MM.1S (cell line): ENCODE measurements at regions not wholly inside any gene's neighbourhood (a gene's known extent, or its start where the extent isn't known, plus 50 kb on each side); places are given as distances from the start of the nearest gene placed in this dataset.
A peak's percentile ranks its signal among the peaks of the same experiment; 100 is the strongest.

ENCODE experiments used
- DNase-seq: peaks from one replicate; pipeline ENCODE4 v3.0.0-alpha.2; 2015
- H2AFZ ChIP-seq: fragments of 300-600 bp; sonication (generic); 2 replicates; pipeline ENCODE4 v1.6.0; 2016; ENCODE audit warnings: antibody characterized with exemption, low read length
- H3F3A ChIP-seq: fragments of 300-600 bp; sonication (generic); 2 replicates; pipeline ENCODE4 v1.6.1; 2016; ENCODE audit warnings: mild to moderate bottlenecking, antibody characterized with exemption, low read length, moderate library complexity, mixed read lengths; ENCODE audit not compliant: insufficient read depth
- H3K27ac ChIP-seq: fragments of 300-600 bp; sonication (generic); 2 replicates; pipeline ENCODE4 v1.5.1; 2016; ENCODE audit warnings: mild to moderate bottlenecking, low read length
- H3K27me3 ChIP-seq: fragments of 300-600 bp; sonication (generic); replicated peaks from 2 replicates; pipeline ENCODE4 v1.6.0; 2016; ENCODE audit warnings: low read length; ENCODE audit not compliant: insufficient read depth
- H3K36me3 ChIP-seq: fragments of 300-600 bp; sonication (generic); replicated peaks from 2 replicates; pipeline ENCODE4 v1.6.1; 2016; ENCODE audit warnings: mild to moderate bottlenecking, low read length, mixed read lengths; ENCODE audit not compliant: insufficient read depth
- H3K4me1 ChIP-seq: fragments of 300-600 bp; sonication (generic); 2 replicates; pipeline ENCODE4 v1.6.1; 2016; ENCODE audit warnings: low read length, mixed read lengths
- H3K4me2 ChIP-seq: fragments of 300-600 bp; sonication (generic); 2 replicates; pipeline ENCODE4 v1.6.0; 2016; ENCODE audit warnings: low read depth, low read length
- H3K4me3 ChIP-seq: fragments of 300-600 bp; sonication (generic); 2 replicates; pipeline ENCODE4 v1.5.1; 2016; ENCODE audit warnings: low read length, mixed read lengths
- H3K79me2 ChIP-seq: fragments of 300-600 bp; sonication (generic); 2 replicates; pipeline ENCODE4 v1.6.1; 2016; ENCODE audit warnings: mixed run types, low read length, mixed read lengths
- H3K9ac ChIP-seq: fragments of 300-600 bp; sonication (generic); 2 replicates; pipeline ENCODE4 v1.6.1; 2016; ENCODE audit warnings: low read length, mixed read lengths
- H3K9me2 ChIP-seq: fragments of 300-600 bp; sonication (generic); replicated peaks from 2 replicates; pipeline ENCODE4 v1.6.1; 2016; ENCODE audit warnings: mild to moderate bottlenecking, low read length, mixed read lengths; ENCODE audit not compliant: insufficient read depth
- H3K9me3 ChIP-seq: fragments of 300-600 bp; sonication (generic); replicated peaks from 2 replicates; pipeline ENCODE4 v1.6.1; 2016; ENCODE audit warnings: mild to moderate bottlenecking, low read length, mixed read lengths; ENCODE audit not compliant: insufficient read depth
- H4K20me1 ChIP-seq: fragments of 300-600 bp; sonication (generic); 2 replicates; pipeline ENCODE4 v1.6.1; 2016; ENCODE audit warnings: mild to moderate bottlenecking, low read length, moderate library complexity, mixed read lengths; ENCODE audit not compliant: insufficient read depth
- CTCF ChIP-seq: fragments of 300-600 bp; sonication (generic); IDR thresholded peaks from 2 replicates; pipeline ENCODE4 v1.5.1; 2016; ENCODE audit warnings: antibody characterized with exemption, low read length, mixed read lengths
- EZH2 ChIP-seq: fragments of 300-600 bp; sonication (generic); optimal IDR thresholded peaks from 2 replicates; pipeline ENCODE3; 2017; ENCODE audit warnings: low read depth, mild to moderate bottlenecking, antibody characterized with exemption, low read length, mixed read lengths
- EZH2phosphoT487 ChIP-seq: fragments of 300-600 bp; sonication (generic); IDR thresholded peaks from 2 replicates; pipeline ENCODE4 v1.6.1; 2018; ENCODE audit warnings: antibody characterized with exemption, low read length

GRCh38 chr7:35521941-35522340, 173.0 kb downstream of the HERPUD2 start:
- no peaks in the 10 kb centered on the region for H3K4me1 ChIP-seq
- H3K36me3 ChIP-seq: no peaks in the 10 kb centered on the region
- no peaks in the 10 kb centered on the region for H3K27me3 ChIP-seq
- no peak for DNase-seq
- no peaks in the 10 kb centered on the region for H4K20me1 ChIP-seq
- no peaks in the 10 kb centered on the region for H3K9me2 ChIP-seq
- H3K9me3 ChIP-seq: no peaks in the 10 kb centered on the region
- H3K27ac ChIP-seq: no peak overlapping the region
- TF ChIP-seq EZH2phosphoT487: no peak
- TF ChIP-seq EZH2: no peak
- TF ChIP-seq CTCF: no peak
- H3K4me2 ChIP-seq: no peak overlapping the region
- no peaks in the 10 kb centered on the region for H3F3A ChIP-seq
- no peak overlapping the region for H3K4me3 ChIP-seq
- no peaks in the 10 kb centered on the region for H3K79me2 ChIP-seq
- no peak overlapping the region for H3K9ac ChIP-seq
- no peak overlapping the region for H2AFZ ChIP-seq

GRCh38 chr7:35520810-35521625, 173.9 kb downstream of the HERPUD2 start:
- no peaks in the 10 kb centered on the region for H3F3A ChIP-seq
- H3K79me2 ChIP-seq: no peaks in the 10 kb centered on the region
- H3K4me1 ChIP-seq: no peaks in the 10 kb centered on the region
- no peak overlapping the region for H3K4me3 ChIP-seq
- no peak for DNase-seq
- no peak overlapping the region for H3K27ac ChIP-seq
- H3K9me2 ChIP-seq: no peaks in the 10 kb centered on the region
- H3K9ac ChIP-seq: no peak overlapping the region
- H2AFZ ChIP-seq: no peak overlapping the region
- TF ChIP-seq EZH2 (no peak), EZH2phosphoT487 (no peak), CTCF (no peak)
- no peaks in the 10 kb centered on the region for H3K36me3 ChIP-seq
- no peak overlapping the region for H3K4me2 ChIP-seq
- H3K27me3 ChIP-seq: no peaks in the 10 kb centered on the region
- H4K20me1 ChIP-seq: no peaks in the 10 kb centered on the region
- H3K9me3 ChIP-seq: no peaks in the 10 kb centered on the region

GRCh38 chr7:35519971-35520809, 174.7 kb downstream of the HERPUD2 start:
- H3F3A ChIP-seq: no peaks in the 10 kb centered on the region
- H3K9me2 ChIP-seq: no peaks in the 10 kb centered on the region
- H4K20me1 ChIP-seq: no peaks in the 10 kb centered on the region
- peak; percentile 97 for TF ChIP-seq CTCF
- no peak for TF ChIP-seq EZH2
- no peak for TF ChIP-seq EZH2phosphoT487
- H3K4me1 ChIP-seq: no peaks in the 10 kb centered on the region
- no peaks in the 10 kb centered on the region for H3K9me3 ChIP-seq
- H3K27me3 ChIP-seq: no peaks in the 10 kb centered on the region
- H3K4me2 ChIP-seq: peak overlapping the region; percentile 76; the same call in 1 of the 2 replicates
- H3K79me2 ChIP-seq: no peaks in the 10 kb centered on the region
- peak overlapping the region; percentile 25; the same call in 1 of the 2 replicates for H3K4me3 ChIP-seq
- H3K9ac ChIP-seq: no peak overlapping the region
- peak overlapping the region; percentile 49; the same call in 1 of the 2 replicates for H2AFZ ChIP-seq
- H3K27ac ChIP-seq: no peak overlapping the region
- DNase-seq: peak; percentile 69
- no peaks in the 10 kb centered on the region for H3K36me3 ChIP-seq
